ENCODE measurements at regions not wholly inside any gene's neighbourhood (a gene's known extent, or its start where the extent isn't known, plus 50 kb on each side); places are given as distances from the start of the nearest gene placed in this dataset.

DNA sequence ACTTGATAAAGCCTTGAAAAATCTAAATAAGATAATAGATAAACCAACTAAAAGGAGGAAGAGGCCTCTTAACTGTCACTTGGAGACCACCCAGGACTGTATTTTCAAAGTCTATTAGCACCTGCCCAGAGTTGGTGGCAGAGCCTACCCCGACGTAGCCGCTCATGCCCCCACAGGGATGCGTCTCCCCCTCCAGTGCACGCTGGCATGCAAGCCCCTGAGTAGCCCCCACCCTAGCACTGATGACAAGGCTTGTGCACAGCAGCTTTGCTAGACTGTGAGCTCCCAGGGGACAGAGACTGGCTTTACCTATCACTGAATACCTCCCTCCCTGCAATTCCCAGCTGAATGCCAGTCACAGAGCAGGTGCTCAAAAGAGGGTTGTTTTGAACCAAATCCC lies 54.1 kb upstream of the HES1 start:
- TF ChIP-seq TAF1 (IDR thresholded peaks at IDR 0.05; ENCODE audit: low read depth, low read length), result no peak
- TF ChIP-seq POLR2AphosphoS5 (IDR thresholded peaks at IDR 0.05; ENCODE audit: low read depth, low read length), result no peak
